Parathyroid adenoma (tissue), 2 donors: ENCODE measurements at regions not wholly inside any gene's neighbourhood (a gene's known extent, or its start where the extent isn't known, plus 50 kb on each side); places are given as distances from the start of the nearest gene placed in this dataset.

Source experiments
- H2AFZ ChIP-seq: fragments of 300-600 bp; sonication (generic); one replicate; pipeline ENCODE4 v1.7.0; 2017; ENCODE audit warnings: antibody characterized with exemption, mild to moderate bottlenecking
- H3K27ac ChIP-seq: fragments of 300-600 bp; sonication (generic); one replicate; pipeline ENCODE4 v1.7.0; 2017
- H3K27me3 ChIP-seq: fragments of 300-600 bp; sonication (generic); one replicate; pipeline ENCODE4 v1.7.0; 2017; ENCODE audit warnings: low read length; ENCODE audit not compliant: control insufficient read depth, insufficient read depth
- H3K36me3 ChIP-seq: fragments of 300-600 bp; sonication (generic); one replicate; pipeline ENCODE4 v1.7.0; 2017; ENCODE audit warnings: low read length; ENCODE audit not compliant: control insufficient read depth, insufficient read depth
- H3K4me1 ChIP-seq: fragments of 300-600 bp; sonication (generic); one replicate; pipeline ENCODE4 v1.7.0; 2017; ENCODE audit warnings: control low read depth
- H3K4me2 ChIP-seq: fragments of 300-600 bp; sonication (generic); one replicate; pipeline ENCODE4 v1.7.0; 2017; ENCODE audit warnings: low read length
- H3K4me3 ChIP-seq: fragments of 300-600 bp; sonication (generic); one replicate; pipeline ENCODE4 v1.7.0; 2017; ENCODE audit warnings: low read depth, low read length
- H3K79me2 ChIP-seq: fragments of 300-600 bp; sonication (generic); one replicate; pipeline ENCODE4 v1.7.0; 2017; ENCODE audit warnings: control low read depth
- H3K9ac ChIP-seq: fragments of 300-600 bp; sonication (generic); one replicate; pipeline ENCODE4 v1.7.0; 2017; ENCODE audit warnings: mild to moderate bottlenecking
- H3K9me3 ChIP-seq: fragments of 300-600 bp; sonication (generic); one replicate; pipeline ENCODE4 v1.7.0; 2017; ENCODE audit warnings: low read length; ENCODE audit not compliant: control insufficient read depth
- TF ChIP-seq, protein P1 (sequence below): fragments of 300-600 bp; sonication (generic); IDR thresholded peaks from one replicate; pipeline ENCODE4 v1.7.0; 2017; ENCODE audit warnings: antibody characterized with exemption, mild to moderate bottlenecking
- donor health status: primary hyperparathyroidism.

DNA sequence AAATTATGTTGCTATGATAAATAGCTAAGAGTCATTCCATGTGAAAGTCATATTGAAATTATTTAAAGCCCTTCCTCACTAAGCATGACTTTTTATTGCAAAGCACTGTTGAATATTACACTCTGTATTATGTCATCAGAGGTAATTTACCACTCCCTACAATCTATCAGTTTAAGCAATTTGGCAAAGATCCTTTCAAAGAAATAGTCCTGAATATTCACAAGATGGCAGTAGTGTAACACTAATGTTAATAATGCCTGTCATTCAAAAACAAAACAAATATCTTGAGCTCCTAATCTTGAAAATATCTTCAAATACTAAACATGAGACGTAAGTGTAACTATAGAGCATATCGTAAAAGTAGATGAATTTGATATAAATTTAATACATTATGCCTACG, 208.6 kb upstream of the TECRL start:
- H3K9ac ChIP-seq = no peak overlapping the region
- no peak overlapping the region for H3K27ac ChIP-seq
- H3K36me3 ChIP-seq = no peaks in the 10 kb centered on the region
- no peaks in the 10 kb centered on the region for H3K27me3 ChIP-seq
- no peaks in the 10 kb centered on the region for H3K9me3 ChIP-seq
- no peak overlapping the region for H2AFZ ChIP-seq
- no peak overlapping the region for H3K4me2 ChIP-seq
- no peaks in the 10 kb centered on the region for H3K4me1 ChIP-seq
- H3K4me3 ChIP-seq = no peak overlapping the region
- TF ChIP-seq, protein P1, sequence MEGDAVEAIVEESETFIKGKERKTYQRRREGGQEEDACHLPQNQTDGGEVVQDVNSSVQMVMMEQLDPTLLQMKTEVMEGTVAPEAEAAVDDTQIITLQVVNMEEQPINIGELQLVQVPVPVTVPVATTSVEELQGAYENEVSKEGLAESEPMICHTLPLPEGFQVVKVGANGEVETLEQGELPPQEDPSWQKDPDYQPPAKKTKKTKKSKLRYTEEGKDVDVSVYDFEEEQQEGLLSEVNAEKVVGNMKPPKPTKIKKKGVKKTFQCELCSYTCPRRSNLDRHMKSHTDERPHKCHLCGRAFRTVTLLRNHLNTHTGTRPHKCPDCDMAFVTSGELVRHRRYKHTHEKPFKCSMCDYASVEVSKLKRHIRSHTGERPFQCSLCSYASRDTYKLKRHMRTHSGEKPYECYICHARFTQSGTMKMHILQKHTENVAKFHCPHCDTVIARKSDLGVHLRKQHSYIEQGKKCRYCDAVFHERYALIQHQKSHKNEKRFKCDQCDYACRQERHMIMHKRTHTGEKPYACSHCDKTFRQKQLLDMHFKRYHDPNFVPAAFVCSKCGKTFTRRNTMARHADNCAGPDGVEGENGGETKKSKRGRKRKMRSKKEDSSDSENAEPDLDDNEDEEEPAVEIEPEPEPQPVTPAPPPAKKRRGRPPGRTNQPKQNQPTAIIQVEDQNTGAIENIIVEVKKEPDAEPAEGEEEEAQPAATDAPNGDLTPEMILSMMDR = no peak
- H3K79me2 ChIP-seq = no peaks in the 10 kb centered on the region

DNA sequence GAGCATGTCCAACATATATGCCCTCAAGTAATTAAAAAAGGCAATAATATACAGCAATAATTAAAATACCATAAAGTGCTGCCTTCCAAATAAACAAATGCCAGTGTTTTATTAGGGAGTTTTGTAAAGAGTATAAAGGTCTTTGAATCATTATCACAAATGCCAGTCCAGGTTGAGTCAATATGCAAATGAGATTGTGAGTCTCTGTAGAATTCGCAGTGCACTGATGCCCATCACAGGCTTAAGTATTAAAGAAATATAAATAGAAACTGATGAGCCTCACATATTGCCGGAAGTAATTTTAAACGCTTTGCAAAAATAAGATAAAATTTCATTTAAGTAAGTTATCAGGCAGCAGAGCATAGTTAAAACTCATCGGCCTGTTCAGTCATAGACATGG, 205.0 kb upstream of the TECRL start:
- Histone ChIP-seq H3K36me3 (no peaks in the 10 kb centered on the region), H3K4me2 (no peak overlapping the region), H3K4me1 (no peaks in the 10 kb centered on the region), H3K9ac (no peak overlapping the region), H3K27me3 (no peaks in the 10 kb centered on the region), H3K9me3 (no peaks in the 10 kb centered on the region), H3K79me2 (no peaks in the 10 kb centered on the region), H3K27ac (no peak overlapping the region), H3K4me3 (no peak overlapping the region), H2AFZ (no peak overlapping the region)
- TF ChIP-seq, protein P1 = no peak

DNA sequence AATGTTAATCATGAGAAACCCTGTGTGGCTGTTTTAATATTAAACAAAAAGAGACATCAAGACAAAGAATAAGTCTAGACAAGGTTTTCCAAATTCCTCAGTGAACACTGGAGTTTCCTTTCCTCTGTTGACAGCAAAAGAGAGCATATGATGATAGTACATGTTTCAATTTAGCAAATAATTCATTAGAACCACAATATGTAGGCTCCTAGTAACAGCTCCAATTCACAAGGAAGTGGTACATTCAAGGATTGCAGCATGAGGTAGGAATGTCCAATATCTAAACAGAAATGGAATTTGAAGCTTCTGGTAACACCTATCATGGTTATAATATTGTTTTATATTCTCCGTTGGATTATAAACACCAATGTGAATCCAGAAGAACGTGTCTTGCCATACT, 203.8 kb upstream of the TECRL start:
- Histone ChIP-seq H2AFZ (no peak overlapping the region), H3K4me1 (no peaks in the 10 kb centered on the region), H3K36me3 (no peaks in the 10 kb centered on the region), H3K4me2 (no peak overlapping the region), H3K27ac (no peak overlapping the region), H3K4me3 (no peak overlapping the region), H3K27me3 (no peaks in the 10 kb centered on the region), H3K79me2 (no peaks in the 10 kb centered on the region), H3K9ac (no peak overlapping the region), H3K9me3 (no peaks in the 10 kb centered on the region)
- TF ChIP-seq, protein P1 = no peak

DNA sequence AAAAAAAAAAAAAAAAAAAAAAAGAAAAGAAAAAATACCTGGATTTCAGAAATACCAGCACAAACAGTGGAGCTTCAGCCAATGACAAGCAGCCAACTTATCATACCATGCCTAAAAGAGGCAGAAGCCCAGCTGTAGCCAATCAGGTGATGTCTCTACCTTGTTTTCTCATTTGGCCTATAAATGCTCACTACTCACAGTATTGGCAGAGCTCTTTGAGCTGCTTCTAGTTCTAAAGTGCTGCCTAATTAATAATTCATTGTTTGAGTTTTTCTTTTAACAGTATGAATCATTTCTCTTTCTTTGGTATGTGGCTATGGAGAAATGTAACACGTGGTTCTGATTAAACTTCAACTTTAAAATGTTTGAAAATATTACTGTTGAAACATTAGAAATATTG, 188.8 kb upstream of the TECRL start:
- Histone ChIP-seq H3K4me2 (no peak overlapping the region), H3K9ac (no peak overlapping the region), H3K9me3 (no peaks in the 10 kb centered on the region), H2AFZ (no peak overlapping the region), H3K4me3 (no peak overlapping the region), H3K79me2 (no peaks in the 10 kb centered on the region), H3K27me3 (no peaks in the 10 kb centered on the region), H3K36me3 (no peaks in the 10 kb centered on the region), H3K27ac (no peak overlapping the region), H3K4me1 (no peaks in the 10 kb centered on the region)
- TF ChIP-seq, protein P1 = no peak

DNA sequence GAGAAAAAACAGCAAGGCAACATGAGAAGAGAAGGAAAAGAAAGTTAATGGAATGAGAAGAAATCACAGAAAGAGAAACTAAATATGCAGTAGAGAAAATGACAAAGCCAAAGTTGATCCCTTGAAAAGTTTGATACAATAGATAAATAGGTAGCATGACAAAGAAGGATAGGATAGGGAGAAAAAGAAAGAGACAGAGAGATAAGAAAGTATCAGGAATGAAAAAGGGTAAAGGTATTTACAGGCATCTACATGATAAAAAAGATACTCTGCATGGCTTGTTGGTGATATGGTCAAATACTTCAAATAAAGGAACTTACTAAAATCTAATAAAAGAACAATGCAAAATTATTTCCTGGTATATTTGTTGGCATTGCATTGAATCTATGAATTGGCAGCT, 185.5 kb upstream of the TECRL start:
- Histone ChIP-seq H2AFZ (no peak overlapping the region), H3K27ac (no peak overlapping the region), H3K27me3 (no peaks in the 10 kb centered on the region), H3K4me3 (no peak overlapping the region), H3K79me2 (no peaks in the 10 kb centered on the region), H3K9me3 (no peaks in the 10 kb centered on the region), H3K9ac (no peak overlapping the region), H3K4me1 (no peaks in the 10 kb centered on the region), H3K4me2 (no peak overlapping the region), H3K36me3 (no peaks in the 10 kb centered on the region)
- TF ChIP-seq, protein P1 = no peak
